ENCODE measurements at regions not wholly inside any gene's neighbourhood (a gene's known extent, or its start where the extent isn't known, plus 50 kb on each side); places are given as distances from the start of the nearest gene placed in this dataset.

- TF ChIP-seq EP300 (IDR thresholded peaks at IDR 0.05), result no peak
- TF ChIP-seq, protein P1, sequence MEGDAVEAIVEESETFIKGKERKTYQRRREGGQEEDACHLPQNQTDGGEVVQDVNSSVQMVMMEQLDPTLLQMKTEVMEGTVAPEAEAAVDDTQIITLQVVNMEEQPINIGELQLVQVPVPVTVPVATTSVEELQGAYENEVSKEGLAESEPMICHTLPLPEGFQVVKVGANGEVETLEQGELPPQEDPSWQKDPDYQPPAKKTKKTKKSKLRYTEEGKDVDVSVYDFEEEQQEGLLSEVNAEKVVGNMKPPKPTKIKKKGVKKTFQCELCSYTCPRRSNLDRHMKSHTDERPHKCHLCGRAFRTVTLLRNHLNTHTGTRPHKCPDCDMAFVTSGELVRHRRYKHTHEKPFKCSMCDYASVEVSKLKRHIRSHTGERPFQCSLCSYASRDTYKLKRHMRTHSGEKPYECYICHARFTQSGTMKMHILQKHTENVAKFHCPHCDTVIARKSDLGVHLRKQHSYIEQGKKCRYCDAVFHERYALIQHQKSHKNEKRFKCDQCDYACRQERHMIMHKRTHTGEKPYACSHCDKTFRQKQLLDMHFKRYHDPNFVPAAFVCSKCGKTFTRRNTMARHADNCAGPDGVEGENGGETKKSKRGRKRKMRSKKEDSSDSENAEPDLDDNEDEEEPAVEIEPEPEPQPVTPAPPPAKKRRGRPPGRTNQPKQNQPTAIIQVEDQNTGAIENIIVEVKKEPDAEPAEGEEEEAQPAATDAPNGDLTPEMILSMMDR (IDR thresholded peaks at IDR 0.05), result no peak
- TF ChIP-seq POLR2AphosphoS5 (IDR thresholded peaks at IDR 0.05), result no peak
Measured at GRCh38 chrY:19621756-19622155, 122.8 kb downstream of the KDM5D start.
